H9 (cell line): ENCODE measurements at regions not wholly inside any gene's neighbourhood (a gene's known extent, or its start where the extent isn't known, plus 50 kb on each side); places are given as distances from the start of the nearest gene placed in this dataset.

Experiments used
- DNase-seq: peaks from one replicate; pipeline ENCODE4 v3.0.0-alpha.2; 2017
- H2AFZ ChIP-seq: one replicate; pipeline ENCODE4 v1.6.1; 2013; ENCODE audit warnings: mild to moderate bottlenecking, low read length, control low read depth, moderate library complexity
- H2AK5ac ChIP-seq: 2 replicates; pipeline ENCODE4 v1.6.1; 2013; ENCODE audit warnings: low read length, control low read depth, mixed read lengths; ENCODE audit not compliant: insufficient read length
- H2BK120ac ChIP-seq: one replicate; pipeline ENCODE4 v1.6.1; 2013; ENCODE audit warnings: low read depth, mild to moderate bottlenecking, low read length, control low read depth, inconsistent platforms; ENCODE audit not compliant: poor library complexity, severe bottlenecking
- H2BK12ac ChIP-seq: 2 replicates; pipeline ENCODE4 v1.6.1; 2013; ENCODE audit warnings: low read length, control low read depth, mixed read lengths, low read depth; ENCODE audit not compliant: insufficient read length
- H2BK15ac ChIP-seq: 2 replicates; pipeline ENCODE4 v1.6.1; 2013; ENCODE audit warnings: low read depth, low read length, control low read depth
- H2BK20ac ChIP-seq: one replicate; pipeline ENCODE4 v1.6.1; 2013; ENCODE audit warnings: low read depth, mild to moderate bottlenecking, low read length, control low read depth, inconsistent platforms; ENCODE audit not compliant: poor library complexity, severe bottlenecking
- H2BK5ac ChIP-seq: 2 replicates; pipeline ENCODE4 v1.6.1; 2013; ENCODE audit warnings: low read length, control low read depth, mixed read lengths; ENCODE audit not compliant: insufficient read length
- H3K14ac ChIP-seq: 2 replicates; pipeline ENCODE4 v1.6.1; 2013; ENCODE audit warnings: low read length, control low read depth; ENCODE audit not compliant: insufficient read depth
- H3K18ac ChIP-seq: 2 replicates; pipeline ENCODE4 v1.6.1; 2013; ENCODE audit warnings: low read depth, mild to moderate bottlenecking, mixed read lengths, low read length, control low read depth; ENCODE audit not compliant: insufficient read length
- H3K23ac ChIP-seq: 2 replicates; pipeline ENCODE4 v1.6.1; 2013; ENCODE audit warnings: low read length, control low read depth, mixed read lengths, low read depth; ENCODE audit not compliant: insufficient read length
- H3K23me2 ChIP-seq: 2 replicates; pipeline ENCODE4 v1.6.1; 2013; ENCODE audit warnings: low read depth, mild to moderate bottlenecking, mixed read lengths, low read length, control low read depth; ENCODE audit not compliant: insufficient read length, poor library complexity, severe bottlenecking
- H3K27ac ChIP-seq: 2 replicates; pipeline ENCODE4 v1.5.1; 2013; ENCODE audit warnings: low read length, control low read depth, mixed read lengths, low read depth; ENCODE audit not compliant: insufficient read length
- H3K27me3 ChIP-seq: 2 replicates; pipeline ENCODE4 v1.6.1; 2013; ENCODE audit warnings: low read length, control low read depth, inconsistent platforms; ENCODE audit not compliant: insufficient read depth
- H3K4ac ChIP-seq: 2 replicates; pipeline ENCODE4 v1.6.1; 2013; ENCODE audit warnings: low read depth, mild to moderate bottlenecking, control low read depth, inconsistent platforms, low read length, moderate library complexity
- H3K4me1 ChIP-seq: 2 replicates; pipeline ENCODE4 v1.6.1; 2013; ENCODE audit warnings: low read length, control low read depth, inconsistent platforms; ENCODE audit not compliant: insufficient read depth
- H3K4me2 ChIP-seq: 2 replicates; pipeline ENCODE4 v1.6.1; 2013; ENCODE audit warnings: low read length, control low read depth, mixed read lengths; ENCODE audit not compliant: insufficient read length, insufficient read depth
- H3K56ac ChIP-seq: 2 replicates; pipeline ENCODE4 v1.6.1; 2013; ENCODE audit warnings: low read depth, mild to moderate bottlenecking, mixed read lengths, low read length, control low read depth; ENCODE audit not compliant: insufficient read length
- H3K79me1 ChIP-seq: 2 replicates; pipeline ENCODE4 v1.6.1; 2013; ENCODE audit warnings: low read depth, mild to moderate bottlenecking, moderate library complexity, low read length, control low read depth, inconsistent platforms; ENCODE audit not compliant: insufficient read depth, poor library complexity, severe bottlenecking
- H3K79me2 ChIP-seq: 2 replicates; pipeline ENCODE4 v1.6.1; 2013; ENCODE audit warnings: low read length, control low read depth, inconsistent platforms; ENCODE audit not compliant: insufficient read depth
- H3K9ac ChIP-seq: 2 replicates; pipeline ENCODE4 v1.6.1; 2013; ENCODE audit warnings: low read length, control low read depth, mixed read lengths; ENCODE audit not compliant: insufficient read length; ENCODE audit errors: extremely low read depth
- H3K9me3 ChIP-seq: one replicate; pipeline ENCODE4 v1.6.1; 2013; ENCODE audit warnings: low read depth, low read length, inconsistent platforms; ENCODE audit not compliant: control insufficient read depth
- H3T11ph ChIP-seq: one replicate; pipeline ENCODE4 v1.6.1; 2013; ENCODE audit warnings: mild to moderate bottlenecking, low read length, control low read depth, inconsistent platforms
- H4K20me1 ChIP-seq: one replicate; pipeline ENCODE4 v1.6.1; 2013; ENCODE audit not compliant: control insufficient read depth, insufficient read length, insufficient read depth
- H4K5ac ChIP-seq: 2 replicates; pipeline ENCODE4 v1.6.1; 2013; ENCODE audit warnings: low read depth, mild to moderate bottlenecking, mixed read lengths, low read length, control low read depth; ENCODE audit not compliant: insufficient read length
- H4K8ac ChIP-seq: replicated peaks from 2 replicates; pipeline ENCODE4 v1.6.1; 2013; ENCODE audit warnings: low read length, control low read depth, mixed read lengths, low read depth; ENCODE audit not compliant: insufficient read length
- H4K91ac ChIP-seq: 2 replicates; pipeline ENCODE4 v1.6.1; 2013; ENCODE audit warnings: low read depth, mild to moderate bottlenecking, moderate library complexity, mixed read lengths, low read length, control low read depth; ENCODE audit not compliant: insufficient read length
- H3K27ac Mint-ChIP-seq, 3 experiments: 2 replicates in 2 of 3; 3 replicates in 1 of 3; pipeline ENCODE4 v1.8.0; 2020 to 2021; ENCODE audit warnings: mixed read lengths in 3 of 3, mild to moderate bottlenecking in 1 of 3, moderate library complexity in 1 of 3
- H3K27me3 Mint-ChIP-seq: 2 replicates; pipeline ENCODE4 v1.8.0; 2021; ENCODE audit warnings: low read depth, mild to moderate bottlenecking, moderate library complexity, mixed read lengths
- H3K36me3 Mint-ChIP-seq, 3 experiments: 2 replicates in 2 of 3; 3 replicates in 1 of 3; pipeline ENCODE4 v1.8.0; 2020 to 2021; ENCODE audit warnings: low read depth in 3 of 3, mixed read lengths in 3 of 3; ENCODE audit not compliant: insufficient read depth in 1 of 3
- H3K4me1 Mint-ChIP-seq, 2 experiments: 2 replicates each; pipeline ENCODE4 v1.8.0; 2020; ENCODE audit warnings: mixed read lengths in 2 of 2
- H3K4me3 Mint-ChIP-seq, 2 experiments: 2 replicates in 1 of 2; 3 replicates in 1 of 2; pipeline ENCODE4 v1.8.0; 2020 to 2021; ENCODE audit warnings: mild to moderate bottlenecking in 2 of 2, mixed read lengths in 2 of 2, moderate library complexity in 1 of 2
- H3K9me3 Mint-ChIP-seq, 2 experiments: 2 replicates in 1 of 2; 3 replicates in 1 of 2; pipeline ENCODE4 v1.8.0; 2020; ENCODE audit warnings: mild to moderate bottlenecking in 2 of 2, mixed read lengths in 2 of 2, moderate library complexity in 1 of 2
- WGBS: extraction: QIAGEN DNeasy Blood & Tissue Kit; methylation state at CpG from one replicate; pipeline ENCODE4 v1.1.7; 2013; ENCODE audit warnings: missing lambda C conversion rate, low lambda C conversion rate, mixed read lengths; ENCODE audit not compliant: insufficient read length; ENCODE audit errors: extremely low coverage; 5-methylcytosine and 5-hydroxymethylcytosine counted together
- TF ChIP-seq, protein P1 (sequence below): fragments of 200-600 bp; sonication (generic); conservative IDR thresholded peaks from 3 replicates; pipeline ENCODE4 v1.8.0; 2021; ENCODE audit warnings: antibody characterized with exemption, mild to moderate bottlenecking

DNA sequence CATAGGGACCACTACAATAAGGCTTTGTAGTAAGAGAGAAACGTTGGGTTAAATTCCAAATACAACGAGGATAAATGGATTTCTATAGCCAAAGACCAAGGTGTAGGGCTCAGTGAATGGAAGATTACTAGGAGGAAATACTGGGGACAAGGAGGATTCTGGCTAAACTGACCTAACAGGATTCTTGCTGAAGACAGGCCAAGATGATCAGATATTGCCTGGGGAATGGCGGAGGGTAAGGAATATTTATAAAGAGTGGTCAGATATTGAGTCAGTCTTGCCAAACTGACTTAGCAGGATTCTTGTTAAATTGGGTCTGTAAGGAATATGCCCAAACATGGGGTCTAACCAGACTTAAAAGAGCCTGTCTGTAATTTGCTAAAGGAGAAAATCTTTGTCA is 463.8 kb downstream of the EDEM1 start:
- Histone ChIP-seq H2AFZ (no peak overlapping the region), H4K20me1 (no peaks in the 10 kb centered on the region), H3K4me1 (no peaks in the 10 kb centered on the region), H4K5ac (no peak overlapping the region), H2BK15ac (no peak overlapping the region), H3K56ac (no peak overlapping the region), H3K9me3 (no peaks in the 10 kb centered on the region), H3K23ac (no peak overlapping the region), H3K18ac (no peak overlapping the region), H2AK5ac (no peak overlapping the region), H3K4me2 (no peak overlapping the region), H2BK12ac (no peak overlapping the region), H3K14ac (no peak overlapping the region), H2BK5ac (no peak overlapping the region), H3K9ac (no peak overlapping the region), H3K4ac (no peak overlapping the region), H3K27me3 (no peaks in the 10 kb centered on the region), H3T11ph (no peak overlapping the region), H3K79me1 (no peaks in the 10 kb centered on the region), H2BK120ac (no peak overlapping the region), H3K79me2 (no peaks in the 10 kb centered on the region), H3K23me2 (no peaks in the 10 kb centered on the region), H4K91ac (no peak overlapping the region), H2BK20ac (no peak overlapping the region), H4K8ac (no peak overlapping the region), H3K27ac (no peak overlapping the region)
- Mint-ChIP-seq H3K27me3 (no peaks in the 10 kb centered on the region), H3K36me3 (no peaks in the 10 kb centered on the region), H3K4me3 (no peak overlapping the region), H3K4me1 (no peaks in the 10 kb centered on the region), H3K27ac (no peak overlapping the region), H3K9me3 (peaks cover 0 to 5% of the 10 kb centered on the region in 2 experiments; a peak in 1 of 5 replicates)
- no CpG with 5 or more reads among the region's 3 CpGs for WGBS
- TF ChIP-seq, protein P1, sequence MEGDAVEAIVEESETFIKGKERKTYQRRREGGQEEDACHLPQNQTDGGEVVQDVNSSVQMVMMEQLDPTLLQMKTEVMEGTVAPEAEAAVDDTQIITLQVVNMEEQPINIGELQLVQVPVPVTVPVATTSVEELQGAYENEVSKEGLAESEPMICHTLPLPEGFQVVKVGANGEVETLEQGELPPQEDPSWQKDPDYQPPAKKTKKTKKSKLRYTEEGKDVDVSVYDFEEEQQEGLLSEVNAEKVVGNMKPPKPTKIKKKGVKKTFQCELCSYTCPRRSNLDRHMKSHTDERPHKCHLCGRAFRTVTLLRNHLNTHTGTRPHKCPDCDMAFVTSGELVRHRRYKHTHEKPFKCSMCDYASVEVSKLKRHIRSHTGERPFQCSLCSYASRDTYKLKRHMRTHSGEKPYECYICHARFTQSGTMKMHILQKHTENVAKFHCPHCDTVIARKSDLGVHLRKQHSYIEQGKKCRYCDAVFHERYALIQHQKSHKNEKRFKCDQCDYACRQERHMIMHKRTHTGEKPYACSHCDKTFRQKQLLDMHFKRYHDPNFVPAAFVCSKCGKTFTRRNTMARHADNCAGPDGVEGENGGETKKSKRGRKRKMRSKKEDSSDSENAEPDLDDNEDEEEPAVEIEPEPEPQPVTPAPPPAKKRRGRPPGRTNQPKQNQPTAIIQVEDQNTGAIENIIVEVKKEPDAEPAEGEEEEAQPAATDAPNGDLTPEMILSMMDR, result no peak
- DNase-seq, result no peak
